ENCODE measurements at regions not wholly inside any gene's neighbourhood (a gene's known extent, or its start where the extent isn't known, plus 50 kb on each side); places are given as distances from the start of the nearest gene placed in this dataset.

GRCh38 chr1:9486466-9487140, 52.7 kb upstream of the SLC25A33 start:
- Histone ChIP-seq H3K36me3 (ENCODE audit: insufficient read depth) (no peaks in the 10 kb centered on the region), H3K4me2 (no peak overlapping the region), H3K9me2 (ENCODE audit: insufficient read depth) (no peaks in the 10 kb centered on the region), H3K27me3 (ENCODE audit: insufficient read depth) (no peaks in the 10 kb centered on the region), H2AFZ (no peak overlapping the region; the same call in 1 of the 2 replicates), H3K4me1 (ENCODE audit: insufficient read depth) (no peaks in the 10 kb centered on the region), H3K27ac (ENCODE audit: low read depth) (no peak overlapping the region), H3K4me3 (no peak overlapping the region), H4K20me1 (replicated peaks; ENCODE audit: insufficient read depth) (no peaks in the 10 kb centered on the region), H3K79me2 (replicated peaks; ENCODE audit: insufficient read depth) (no peaks in the 10 kb centered on the region), H3F3A (replicated peaks; ENCODE audit: low read depth) (no peaks in the 10 kb centered on the region)
- no peaks in the 10 kb centered on the region for H3K4me1 Mint-ChIP-seq
- DNase-seq (ENCODE audit: low spot score) = no peak
- no peaks in the 10 kb centered on the region for H3K36me3 Mint-ChIP-seq (ENCODE audit: low read depth)
- no peak for ATAC-seq
- H3K27me3 Mint-ChIP-seq (ENCODE audit: insufficient read depth, low read depth, poor library complexity) = peaks cover 12% of the 10 kb centered on the region
- TF ChIP-seq ZNF331 (CRISPR knock-in tag; IDR thresholded peaks at IDR 0.05; ENCODE audit: low read depth) = no peak
- no peak for TF ChIP-seq CREB1 (CRISPR knock-in tag; IDR thresholded peaks at IDR 0.05; ENCODE audit: low read depth)
- TF ChIP-seq CTCF (conservative IDR thresholded peaks at IDR 0.05; ENCODE audit: low read depth in 2 of 2) = no peak
- no peak for TF ChIP-seq JUNB (IDR thresholded peaks at IDR 0.05; ENCODE audit: unreplicated experiment)
- TF ChIP-seq STAT1 (IDR thresholded peaks at IDR 0.05; ENCODE audit: unreplicated experiment) = no peak
- no peak for TF ChIP-seq EZH2phosphoT487 (IDR thresholded peaks at IDR 0.05; ENCODE audit: unreplicated experiment)
- TF ChIP-seq NANOG (IDR thresholded peaks at IDR 0.05; ENCODE audit: borderline replicate concordance) = no peak
- no peak for TF ChIP-seq POLR2AphosphoS5 (IDR thresholded peaks at IDR 0.05; ENCODE audit: low read depth)
- TF ChIP-seq, protein P1, sequence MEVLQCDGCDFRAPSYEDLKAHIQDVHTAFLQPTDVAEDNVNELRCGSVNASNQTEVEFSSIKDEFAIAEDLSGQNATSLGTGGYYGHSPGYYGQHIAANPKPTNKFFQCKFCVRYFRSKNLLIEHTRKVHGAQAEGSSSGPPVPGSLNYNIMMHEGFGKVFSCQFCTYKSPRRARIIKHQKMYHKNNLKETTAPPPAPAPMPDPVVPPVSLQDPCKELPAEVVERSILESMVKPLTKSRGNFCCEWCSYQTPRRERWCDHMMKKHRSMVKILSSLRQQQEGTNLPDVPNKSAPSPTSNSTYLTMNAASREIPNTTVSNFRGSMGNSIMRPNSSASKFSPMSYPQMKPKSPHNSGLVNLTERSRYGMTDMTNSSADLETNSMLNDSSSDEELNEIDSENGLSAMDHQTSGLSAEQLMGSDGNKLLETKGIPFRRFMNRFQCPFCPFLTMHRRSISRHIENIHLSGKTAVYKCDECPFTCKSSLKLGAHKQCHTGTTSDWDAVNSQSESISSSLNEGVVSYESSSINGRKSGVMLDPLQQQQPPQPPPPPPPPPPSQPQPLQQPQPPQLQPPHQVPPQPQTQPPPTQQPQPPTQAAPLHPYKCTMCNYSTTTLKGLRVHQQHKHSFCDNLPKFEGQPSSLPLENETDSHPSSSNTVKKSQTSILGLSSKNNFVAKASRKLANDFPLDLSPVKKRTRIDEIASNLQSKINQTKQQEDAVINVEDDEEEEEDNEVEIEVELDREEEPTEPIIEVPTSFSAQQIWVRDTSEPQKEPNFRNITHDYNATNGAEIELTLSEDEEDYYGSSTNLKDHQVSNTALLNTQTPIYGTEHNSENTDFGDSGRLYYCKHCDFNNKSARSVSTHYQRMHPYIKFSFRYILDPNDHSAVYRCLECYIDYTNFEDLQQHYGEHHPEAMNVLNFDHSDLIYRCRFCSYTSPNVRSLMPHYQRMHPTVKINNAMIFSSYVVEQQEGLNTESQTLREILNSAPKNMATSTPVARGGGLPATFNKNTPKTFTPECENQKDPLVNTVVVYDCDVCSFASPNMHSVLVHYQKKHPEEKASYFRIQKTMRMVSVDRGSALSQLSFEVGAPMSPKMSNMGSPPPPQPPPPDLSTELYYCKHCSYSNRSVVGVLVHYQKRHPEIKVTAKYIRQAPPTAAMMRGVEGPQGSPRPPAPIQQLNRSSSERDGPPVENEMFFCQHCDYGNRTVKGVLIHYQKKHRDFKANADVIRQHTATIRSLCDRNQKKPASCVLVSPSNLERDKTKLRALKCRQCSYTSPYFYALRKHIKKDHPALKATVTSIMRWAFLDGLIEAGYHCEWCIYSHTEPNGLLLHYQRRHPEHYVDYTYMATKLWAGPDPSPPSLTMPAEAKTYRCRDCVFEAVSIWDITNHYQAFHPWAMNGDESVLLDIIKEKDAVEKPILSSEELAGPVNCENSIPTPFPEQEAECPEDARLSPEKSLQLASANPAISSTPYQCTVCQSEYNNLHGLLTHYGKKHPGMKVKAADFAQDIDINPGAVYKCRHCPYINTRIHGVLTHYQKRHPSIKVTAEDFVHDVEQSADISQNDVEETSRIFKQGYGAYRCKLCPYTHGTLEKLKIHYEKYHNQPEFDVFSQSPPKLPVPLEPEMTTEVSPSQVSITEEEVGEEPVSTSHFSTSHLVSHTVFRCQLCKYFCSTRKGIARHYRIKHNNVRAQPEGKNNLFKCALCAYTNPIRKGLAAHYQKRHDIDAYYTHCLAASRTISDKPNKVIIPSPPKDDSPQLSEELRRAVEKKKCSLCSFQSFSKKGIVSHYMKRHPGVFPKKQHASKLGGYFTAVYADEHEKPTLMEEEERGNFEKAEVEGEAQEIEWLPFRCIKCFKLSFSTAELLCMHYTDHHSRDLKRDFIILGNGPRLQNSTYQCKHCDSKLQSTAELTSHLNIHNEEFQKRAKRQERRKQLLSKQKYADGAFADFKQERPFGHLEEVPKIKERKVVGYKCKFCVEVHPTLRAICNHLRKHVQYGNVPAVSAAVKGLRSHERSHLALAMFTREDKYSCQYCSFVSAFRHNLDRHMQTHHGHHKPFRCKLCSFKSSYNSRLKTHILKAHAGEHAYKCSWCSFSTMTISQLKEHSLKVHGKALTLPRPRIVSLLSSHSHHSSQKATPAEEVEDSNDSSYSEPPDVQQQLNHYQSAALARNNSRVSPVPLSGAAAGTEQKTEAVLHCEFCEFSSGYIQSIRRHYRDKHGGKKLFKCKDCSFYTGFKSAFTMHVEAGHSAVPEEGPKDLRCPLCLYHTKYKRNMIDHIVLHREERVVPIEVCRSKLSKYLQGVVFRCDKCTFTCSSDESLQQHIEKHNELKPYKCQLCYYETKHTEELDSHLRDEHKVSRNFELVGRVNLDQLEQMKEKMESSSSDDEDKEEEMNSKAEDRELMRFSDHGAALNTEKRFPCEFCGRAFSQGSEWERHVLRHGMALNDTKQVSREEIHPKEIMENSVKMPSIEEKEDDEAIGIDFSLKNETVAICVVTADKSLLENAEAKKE (CRISPR knock-in tag; IDR thresholded peaks at IDR 0.05) = no peak
- TF ChIP-seq REST (IDR thresholded peaks at IDR 0.05; ENCODE audit: unreplicated experiment) = no peak
- TF ChIP-seq, protein P2, sequence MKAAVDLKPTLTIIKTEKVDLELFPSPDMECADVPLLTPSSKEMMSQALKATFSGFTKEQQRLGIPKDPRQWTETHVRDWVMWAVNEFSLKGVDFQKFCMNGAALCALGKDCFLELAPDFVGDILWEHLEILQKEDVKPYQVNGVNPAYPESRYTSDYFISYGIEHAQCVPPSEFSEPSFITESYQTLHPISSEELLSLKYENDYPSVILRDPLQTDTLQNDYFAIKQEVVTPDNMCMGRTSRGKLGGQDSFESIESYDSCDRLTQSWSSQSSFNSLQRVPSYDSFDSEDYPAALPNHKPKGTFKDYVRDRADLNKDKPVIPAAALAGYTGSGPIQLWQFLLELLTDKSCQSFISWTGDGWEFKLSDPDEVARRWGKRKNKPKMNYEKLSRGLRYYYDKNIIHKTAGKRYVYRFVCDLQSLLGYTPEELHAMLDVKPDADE (IDR thresholded peaks at IDR 0.05) = no peak
- no peak for TF ChIP-seq EZH2 (IDR thresholded peaks at IDR 0.05; ENCODE audit: low read depth, unreplicated experiment)
- no peak for TF ChIP-seq ZNF114 (CRISPR knock-in tag; IDR thresholded peaks at IDR 0.05)
- no peaks in the 10 kb centered on the region for H3K9me3 Mint-ChIP-seq
- no peak overlapping the region for H3K4me3 Mint-ChIP-seq
- no peak overlapping the region for H3K27ac Mint-ChIP-seq

All from GM23338 (cell line).